Muscle of leg (tissue), 3 donors: ENCODE measurements at regions not wholly inside any gene's neighbourhood (a gene's known extent, or its start where the extent isn't known, plus 50 kb on each side); places are given as distances from the start of the nearest gene placed in this dataset.
A peak's percentile ranks its signal among the peaks of the same experiment; 100 is the strongest.

Experiments
- DNase-seq: peaks from one replicate; pipeline ENCODE4 v3.0.0; 2013
- H3K27ac ChIP-seq: one replicate; pipeline ENCODE4 v1.5.1; 2013; ENCODE audit warnings: mild to moderate bottlenecking, low read length, control low read depth
- H3K27me3 ChIP-seq: one replicate; pipeline ENCODE4 v1.6.1; 2013; ENCODE audit warnings: low read length; ENCODE audit not compliant: control insufficient read depth, insufficient read depth
- H3K36me3 ChIP-seq: one replicate; pipeline ENCODE4 v1.6.1; 2013; ENCODE audit warnings: low read length; ENCODE audit not compliant: control insufficient read depth, insufficient read depth
- H3K4me1 ChIP-seq: one replicate; pipeline ENCODE4 v1.6.1; 2013; ENCODE audit warnings: low read length; ENCODE audit not compliant: control insufficient read depth, insufficient read depth
- H3K4me3 ChIP-seq: one replicate; pipeline ENCODE4 v1.5.1; 2013; ENCODE audit warnings: low read length, control low read depth
- H3K9me3 ChIP-seq: replicated peaks from 2 replicates; pipeline ENCODE4 v1.6.1; 2013; ENCODE audit warnings: low read depth, low read length; ENCODE audit not compliant: control insufficient read depth
- WGBS: methylation state at CpG from one replicate; pipeline ENCODE4 v1.1.5; 2013; ENCODE audit warnings: missing lambda C conversion rate; ENCODE audit not compliant: insufficient coverage; 5-methylcytosine and 5-hydroxymethylcytosine counted together

- Histone ChIP-seq H3K9me3 (no peaks in the 10 kb centered on the region), H3K36me3 (no peaks in the 10 kb centered on the region), H3K27ac (no peak overlapping the region), H3K27me3 (no peaks in the 10 kb centered on the region), H3K4me3 (no peak overlapping the region), H3K4me1 (no peaks in the 10 kb centered on the region)
- DNase-seq = peak; percentile 2
- WGBS = no CpG with 5 or more reads among the region's 2 CpGs
Observed at GRCh38 chr6:12576389-12576788, 140.2 kb upstream of the PHACTR1 start.

- no peak for DNase-seq
- H3K27ac ChIP-seq = no peak overlapping the region
- H3K4me1 ChIP-seq = no peaks in the 10 kb centered on the region
- H3K36me3 ChIP-seq = no peaks in the 10 kb centered on the region
- no peaks in the 10 kb centered on the region for H3K9me3 ChIP-seq
- 64% methylated on average over 7 of the region's 8 CpGs for WGBS
- H3K27me3 ChIP-seq = no peaks in the 10 kb centered on the region
- no peak overlapping the region for H3K4me3 ChIP-seq
Observed at GRCh38 chr6:12577124-12577850, 139.3 kb upstream of the PHACTR1 start.

GRCh38 chr6:12578097-12578496 is 138.5 kb upstream of the PHACTR1 start:
- Histone ChIP-seq H3K36me3 (no peaks in the 10 kb centered on the region), H3K27ac (no peak overlapping the region), H3K27me3 (no peaks in the 10 kb centered on the region), H3K4me1 (no peaks in the 10 kb centered on the region), H3K4me3 (no peak overlapping the region), H3K9me3 (no peaks in the 10 kb centered on the region)
- no peak for DNase-seq

- Histone ChIP-seq H3K9me3 (no peaks in the 10 kb centered on the region), H3K36me3 (no peaks in the 10 kb centered on the region)
- no CpG with 5 or more reads among the region's 3 CpGs for WGBS
Observed at GRCh38 chr6:12578751-12579150, 137.8 kb upstream of the PHACTR1 start.

GRCh38 chr6:12580290-12580689 is 136.3 kb upstream of the PHACTR1 start:
- no peak overlapping the region for H3K27ac ChIP-seq
- peaks cover 1% of the 10 kb centered on the region for H3K4me1 ChIP-seq
- no peaks in the 10 kb centered on the region for H3K9me3 ChIP-seq
- H3K4me3 ChIP-seq = no peak overlapping the region
- WGBS = no CpG with 5 or more reads among the region's 3 CpGs
- DNase-seq = no peak
- no peaks in the 10 kb centered on the region for H3K36me3 ChIP-seq
- no peaks in the 10 kb centered on the region for H3K27me3 ChIP-seq

More at GRCh38 chr6:12578751-12579150, 137.8 kb upstream of the PHACTR1 start:
- H3K27me3 ChIP-seq = no peaks in the 10 kb centered on the region
- no peak for DNase-seq
- H3K4me3 ChIP-seq = no peak overlapping the region
- no peaks in the 10 kb centered on the region for H3K4me1 ChIP-seq
- no peak overlapping the region for H3K27ac ChIP-seq

GRCh38 chr6:12582421-12583110 is 134.0 kb upstream of the PHACTR1 start:
- Histone ChIP-seq H3K27ac (no peak overlapping the region), H3K4me3 (no peak overlapping the region), H3K9me3 (no peaks in the 10 kb centered on the region), H3K4me1 (peaks cover 3% of the 10 kb centered on the region), H3K36me3 (no peaks in the 10 kb centered on the region), H3K27me3 (no peaks in the 10 kb centered on the region)
- WGBS = 67% methylated on average over 1 of the region's 4 CpGs
- no peak for DNase-seq

- Histone ChIP-seq H3K27me3 (no peaks in the 10 kb centered on the region), H3K27ac (peak overlapping the region; percentile 84), H3K4me1 (peaks cover 3% of the 10 kb centered on the region), H3K9me3 (no peaks in the 10 kb centered on the region), H3K4me3 (no peak overlapping the region), H3K36me3 (no peaks in the 10 kb centered on the region)
- 46% methylated on average over 10 of the region's 14 CpGs for WGBS
- peak; percentile 54 for DNase-seq
Observed at GRCh38 chr6:12584631-12585405, 131.7 kb upstream of the PHACTR1 start.

- peak; percentile 57 for DNase-seq
- Histone ChIP-seq H3K4me3 (no peak overlapping the region), H3K36me3 (no peaks in the 10 kb centered on the region), H3K9me3 (no peaks in the 10 kb centered on the region), H3K27ac (peak overlapping the region; percentile 84), H3K4me1 (peaks cover 3% of the 10 kb centered on the region), H3K27me3 (no peaks in the 10 kb centered on the region)
- 34% methylated on average over 11 of the region's 12 CpGs for WGBS
Observed at GRCh38 chr6:12585497-12585958, 131.0 kb upstream of the PHACTR1 start.

GRCh38 chr6:12586721-12587480 is 129.7 kb upstream of the PHACTR1 start:
- H3K27me3 ChIP-seq = no peaks in the 10 kb centered on the region
- H3K36me3 ChIP-seq = no peaks in the 10 kb centered on the region
- no peak overlapping the region for H3K4me3 ChIP-seq
- H3K27ac ChIP-seq = no peak overlapping the region
- H3K9me3 ChIP-seq = no peaks in the 10 kb centered on the region
- 83% methylated on average over 3 of the region's 9 CpGs for WGBS
- DNase-seq = no peak
- peaks cover 3% of the 10 kb centered on the region for H3K4me1 ChIP-seq
